Stimulated activated CD4-positive, alpha-beta T cell treated with anti-CD3 and anti-CD28 coated beads, Interleukin-2, amount 100 ng/mL, for 4 hours (primary cell): ENCODE measurements at regions not wholly inside any gene's neighbourhood (a gene's known extent, or its start where the extent isn't known, plus 50 kb on each side); places are given as distances from the start of the nearest gene placed in this dataset.
"Not testable (repeated sequence)": the region's sequence is repeated elsewhere in the genome, so short reads cannot be mapped to it uniquely, and the experiment has no call there.

Source experiments
- DNase-seq: peaks from one replicate; pipeline ENCODE4 v3.0.0-alpha.2; 2020; ENCODE audit warnings: low read depth

- DNase-seq = no peak
These were observed 129.3 kb upstream of the PDE7B start for GRCh38 chr6:135722190-135722589.

- DNase-seq = peak; percentile 1
These were observed 128.8 kb upstream of the PDE7B start for GRCh38 chr6:135722679-135723078.

- DNase-seq = no peak
These were observed 122.9 kb upstream of the PDE7B start for GRCh38 chr6:135728589-135728988.

GRCh38 chr6:135731116-135731515 lies 120.4 kb upstream of the PDE7B start:
- DNase-seq = no peak

GRCh38 chr6:135736351-135736750 lies 115.2 kb upstream of the PDE7B start:
- not testable (repeated sequence) for DNase-seq

GRCh38 chr6:135738636-135739035 lies 112.9 kb upstream of the PDE7B start:
- DNase-seq = no peak

GRCh38 chr6:135739288-135739687 lies 112.2 kb upstream of the PDE7B start:
- DNase-seq = no peak

- DNase-seq = no peak
These were observed 110.9 kb upstream of the PDE7B start for GRCh38 chr6:135740580-135740979.

- no peak for DNase-seq
These were observed 108.0 kb upstream of the PDE7B start for GRCh38 chr6:135743476-135743875.

GRCh38 chr6:135748189-135748588 lies 103.3 kb upstream of the PDE7B start:
- DNase-seq = no peak

GRCh38 chr6:135750081-135750480 lies 101.4 kb upstream of the PDE7B start:
- DNase-seq = no peak

GRCh38 chr6:135753196-135753595 lies 98.3 kb upstream of the PDE7B start:
- no peak for DNase-seq

- DNase-seq = no peak
These were observed 91.7 kb upstream of the PDE7B start for GRCh38 chr6:135759831-135760230.

GRCh38 chr6:135774006-135774405 lies 77.5 kb upstream of the PDE7B start:
- no peak for DNase-seq

- no peak for DNase-seq
These were observed 72.3 kb upstream of the PDE7B start for GRCh38 chr6:135779213-135779612.

- no peak for DNase-seq
These were observed 71.2 kb upstream of the PDE7B start for GRCh38 chr6:135780326-135780725.

GRCh38 chr6:135782546-135782945 lies 69.0 kb upstream of the PDE7B start:
- no peak for DNase-seq

- DNase-seq = no peak
These were observed 67.0 kb upstream of the PDE7B start for GRCh38 chr6:135784507-135784906.

- no peak for DNase-seq
These were observed 62.0 kb upstream of the PDE7B start for GRCh38 chr6:135789375-135790050.

- DNase-seq = no peak
These were observed 60.1 kb upstream of the PDE7B start for GRCh38 chr6:135791441-135791840.

- DNase-seq = no peak
These were observed 54.7 kb upstream of the PDE7B start for GRCh38 chr6:135796643-135797305.

- no peak for DNase-seq
These were observed 54.1 kb upstream of the PDE7B start for GRCh38 chr6:135797361-135797760.

- DNase-seq = no peak
These were observed 52.6 kb upstream of the PDE7B start for GRCh38 chr6:135798751-135799515.
